Neuronal stem cell (in vitro differentiated cells): ENCODE measurements at regions not wholly inside any gene's neighbourhood (a gene's known extent, or its start where the extent isn't known, plus 50 kb on each side); places are given as distances from the start of the nearest gene placed in this dataset.

Experiments used
- DNase-seq: peaks from one replicate; pipeline ENCODE4 v3.0.0-alpha.2; 2013; ENCODE audit warnings: low spot score
- H2AFZ ChIP-seq: one replicate; pipeline ENCODE4 v1.6.1; 2013; ENCODE audit warnings: mild to moderate bottlenecking, low read length, inconsistent platforms
- H2AK5ac ChIP-seq: 2 replicates; pipeline ENCODE4 v1.6.1; 2013; ENCODE audit warnings: low read depth, mild to moderate bottlenecking, inconsistent platforms, low read length, moderate library complexity, mixed read lengths
- H2BK120ac ChIP-seq: 2 replicates; pipeline ENCODE4 v1.6.1; 2013; ENCODE audit warnings: low read depth, mild to moderate bottlenecking, inconsistent platforms, low read length, moderate library complexity, mixed read lengths
- H2BK12ac ChIP-seq: one replicate; pipeline ENCODE4 v1.6.1; 2013; ENCODE audit warnings: low read length, inconsistent platforms
- H2BK15ac ChIP-seq: 2 replicates; pipeline ENCODE4 v1.6.1; 2013; ENCODE audit warnings: mild to moderate bottlenecking, low read length, inconsistent platforms, mixed read lengths
- H2BK5ac ChIP-seq: one replicate; pipeline ENCODE4 v1.6.1; 2013; ENCODE audit warnings: inconsistent platforms, mild to moderate bottlenecking, low read length, moderate library complexity
- H3K14ac ChIP-seq: one replicate; pipeline ENCODE4 v1.6.1; 2013; ENCODE audit warnings: low read length, inconsistent platforms
- H3K18ac ChIP-seq: 2 replicates; pipeline ENCODE4 v1.6.1; 2013; ENCODE audit warnings: low read length, inconsistent platforms
- H3K23ac ChIP-seq: 2 replicates; pipeline ENCODE4 v1.6.1; 2013; ENCODE audit warnings: low read depth, mild to moderate bottlenecking, mixed read lengths, low read length, inconsistent platforms; ENCODE audit not compliant: poor library complexity
- H3K27ac ChIP-seq: replicated peaks from 3 replicates; pipeline ENCODE4 v1.5.1; 2013; ENCODE audit warnings: low read length, inconsistent platforms
- H3K27me3 ChIP-seq, 3 experiments: 2 replicates each; pipeline ENCODE4 v1.6.1; 2013; ENCODE audit warnings: low read length in 3 of 3, mild to moderate bottlenecking in 2 of 3, inconsistent platforms in 1 of 3, low read depth in 1 of 3, mixed read lengths in 1 of 3, moderate library complexity in 1 of 3; ENCODE audit not compliant: control insufficient read depth in 3 of 3, insufficient read depth in 3 of 3
- H3K36me3 ChIP-seq, 2 donors: replicated peaks in 1 of 2; 2 replicates each; pipeline ENCODE4 v1.6.1; 2013; ENCODE audit warnings: low read length in 2 of 2; ENCODE audit not compliant: control insufficient read depth in 2 of 2, insufficient read depth in 2 of 2
- H3K4ac ChIP-seq: 2 replicates; pipeline ENCODE4 v1.6.1; 2013; ENCODE audit warnings: inconsistent platforms, mild to moderate bottlenecking, low read length, moderate library complexity
- H3K4me1 ChIP-seq, 2 donors: 1 replicate in 1 of 2; 2 replicates in 1 of 2; pipeline ENCODE4 v1.6.1; 2013; ENCODE audit warnings: low read length in 2 of 2, low read depth in 1 of 2; ENCODE audit not compliant: control insufficient read depth in 2 of 2, insufficient read depth in 1 of 2
- H3K4me2 ChIP-seq: one replicate; pipeline ENCODE4 v1.6.1; 2013; ENCODE audit warnings: mild to moderate bottlenecking, low read length, inconsistent platforms; ENCODE audit not compliant: insufficient read depth, poor library complexity, severe bottlenecking
- H3K4me3 ChIP-seq, 2 donors: 2 replicates each; pipeline ENCODE4 v1.5.1; 2013; ENCODE audit warnings: low read length in 2 of 2, mild to moderate bottlenecking in 2 of 2, inconsistent platforms in 1 of 2, moderate library complexity in 1 of 2
- H3K79me1 ChIP-seq: one replicate; pipeline ENCODE4 v1.6.1; 2013; ENCODE audit warnings: low read depth, mild to moderate bottlenecking, inconsistent platforms, low read length, moderate library complexity
- H3K9ac ChIP-seq: one replicate; pipeline ENCODE4 v1.6.1; 2013; ENCODE audit warnings: mild to moderate bottlenecking, low read depth, low read length, inconsistent platforms; ENCODE audit not compliant: poor library complexity
- H3K9me3 ChIP-seq, 2 donors: replicated peaks in 1 of 2; 2 replicates each; pipeline versions ENCODE3 to v1.6.1; 2013; ENCODE audit warnings: low read length in 2 of 2, mild to moderate bottlenecking in 2 of 2, inconsistent platforms in 1 of 2, low read depth in 1 of 2, mixed read lengths in 1 of 2, moderate library complexity in 1 of 2; ENCODE audit not compliant: control insufficient read depth in 2 of 2, insufficient read depth in 1 of 2
- H4K8ac ChIP-seq: one replicate; pipeline ENCODE4 v1.6.1; 2013; ENCODE audit warnings: low read depth, mild to moderate bottlenecking, inconsistent platforms, low read length, moderate library complexity
- H4K91ac ChIP-seq: one replicate; pipeline ENCODE4 v1.6.1; 2013; ENCODE audit warnings: low read length, low read depth, mild to moderate bottlenecking, inconsistent platforms; ENCODE audit not compliant: poor library complexity
- WGBS, 2 donors: extraction: QIAGEN DNeasy Blood & Tissue Kit; methylation state at CpG; one replicate each; pipeline ENCODE4 v1.1.7; 2013; ENCODE audit warnings: missing lambda C conversion rate in 2 of 2, mixed read lengths in 1 of 2; ENCODE audit not compliant: insufficient read length in 2 of 2, insufficient replicate concordance in 1 of 2; ENCODE audit errors: extremely low coverage in 2 of 2; 5-methylcytosine and 5-hydroxymethylcytosine counted together

DNA sequence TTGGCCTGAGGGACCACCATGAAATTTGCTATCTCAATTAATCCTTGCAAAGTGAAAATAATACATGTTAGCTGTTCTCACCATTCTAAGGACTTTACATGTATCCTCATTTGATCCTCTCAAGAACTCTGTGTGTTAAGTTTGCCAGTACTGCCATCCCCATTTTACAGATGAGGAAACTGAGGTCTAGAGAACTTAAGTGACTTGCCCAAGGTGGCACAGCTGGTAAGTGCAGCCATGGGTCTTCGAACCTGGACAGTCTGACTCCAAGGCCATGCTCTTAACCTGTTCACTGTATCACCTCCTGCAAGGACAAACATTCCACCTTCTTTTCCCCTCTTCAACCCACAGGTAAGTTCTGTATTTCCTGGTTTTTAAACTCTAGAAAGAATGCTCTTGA lies 85.3 kb upstream of the NFE2L3 start:
- no peak overlapping the region for H4K8ac ChIP-seq
- H3K4me1 ChIP-seq, result no peaks in the 10 kb centered on the region
- no peak overlapping the region for H3K14ac ChIP-seq
- H4K91ac ChIP-seq, result no peak overlapping the region
- H3K4me3 ChIP-seq, result no peak overlapping the region
- H3K9ac ChIP-seq, result no peak overlapping the region
- no peak overlapping the region for H3K18ac ChIP-seq
- no peak overlapping the region for H2BK12ac ChIP-seq
- no peaks in the 10 kb centered on the region for H3K36me3 ChIP-seq
- no peak overlapping the region for H3K4ac ChIP-seq
- H3K79me1 ChIP-seq, result no peaks in the 10 kb centered on the region
- no peaks in the 10 kb centered on the region for H3K9me3 ChIP-seq
- no peak for DNase-seq
- no peak overlapping the region for H2BK120ac ChIP-seq
- peaks cover 0 to 39% (median 0%) of the 10 kb centered on the region in 3 experiments for H3K27me3 ChIP-seq
- H3K23ac ChIP-seq, result no peak overlapping the region
- no peak overlapping the region for H3K27ac ChIP-seq
- H2BK15ac ChIP-seq, result no peak overlapping the region
- no peak overlapping the region for H3K4me2 ChIP-seq
- no CpG with 5 or more reads among the region's 1 CpG for WGBS, 2 donors
- no peak overlapping the region for H2BK5ac ChIP-seq
- H2AFZ ChIP-seq, result no peak overlapping the region
- H2AK5ac ChIP-seq, result no peak overlapping the region

DNA sequence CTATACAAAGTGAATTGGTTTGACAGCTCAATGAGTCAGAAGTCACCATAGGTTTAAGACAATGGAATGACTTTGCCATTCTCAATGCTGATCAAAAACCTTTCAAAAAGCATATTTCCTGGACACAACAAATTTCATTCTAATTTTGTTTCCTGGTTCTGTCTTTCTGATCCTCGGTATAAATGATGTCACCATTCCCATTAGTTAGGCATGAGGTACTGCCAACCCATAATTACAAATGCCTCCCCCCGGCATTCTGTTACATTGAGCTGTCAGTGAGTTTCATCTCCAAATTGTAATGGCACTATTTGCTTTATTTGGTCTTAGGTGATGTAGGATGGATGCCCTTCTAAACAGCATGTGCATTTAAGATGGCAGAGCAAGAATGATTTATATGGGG lies 81.7 kb upstream of the NFE2L3 start:
- H2BK12ac ChIP-seq, result no peak overlapping the region
- H3K79me1 ChIP-seq, result no peaks in the 10 kb centered on the region
- no peak overlapping the region for H2AFZ ChIP-seq
- no peak overlapping the region for H4K8ac ChIP-seq
- no peak overlapping the region for H2AK5ac ChIP-seq
- H3K4ac ChIP-seq, result no peak overlapping the region
- no peak overlapping the region for H3K27ac ChIP-seq
- no peak overlapping the region for H3K14ac ChIP-seq
- H3K4me3 ChIP-seq, result no peak overlapping the region
- H3K9me3 ChIP-seq, result no peaks in the 10 kb centered on the region
- no peak overlapping the region for H3K4me2 ChIP-seq
- H3K4me1 ChIP-seq, result peaks cover 0 to 6% of the 10 kb centered on the region in 2 donors
- no peak overlapping the region for H3K9ac ChIP-seq
- H3K23ac ChIP-seq, result no peak overlapping the region
- WGBS, 2 donors, result no CpG with 5 or more reads among the region's 2 CpGs
- H3K27me3 ChIP-seq, result peaks cover 0 to 42% (median 0%) of the 10 kb centered on the region in 3 experiments
- H2BK15ac ChIP-seq, result no peak overlapping the region
- H3K18ac ChIP-seq, result no peak overlapping the region
- no peak overlapping the region for H2BK120ac ChIP-seq
- no peak for DNase-seq
- no peaks in the 10 kb centered on the region for H3K36me3 ChIP-seq
- no peak overlapping the region for H4K91ac ChIP-seq
- H2BK5ac ChIP-seq, result no peak overlapping the region

DNA sequence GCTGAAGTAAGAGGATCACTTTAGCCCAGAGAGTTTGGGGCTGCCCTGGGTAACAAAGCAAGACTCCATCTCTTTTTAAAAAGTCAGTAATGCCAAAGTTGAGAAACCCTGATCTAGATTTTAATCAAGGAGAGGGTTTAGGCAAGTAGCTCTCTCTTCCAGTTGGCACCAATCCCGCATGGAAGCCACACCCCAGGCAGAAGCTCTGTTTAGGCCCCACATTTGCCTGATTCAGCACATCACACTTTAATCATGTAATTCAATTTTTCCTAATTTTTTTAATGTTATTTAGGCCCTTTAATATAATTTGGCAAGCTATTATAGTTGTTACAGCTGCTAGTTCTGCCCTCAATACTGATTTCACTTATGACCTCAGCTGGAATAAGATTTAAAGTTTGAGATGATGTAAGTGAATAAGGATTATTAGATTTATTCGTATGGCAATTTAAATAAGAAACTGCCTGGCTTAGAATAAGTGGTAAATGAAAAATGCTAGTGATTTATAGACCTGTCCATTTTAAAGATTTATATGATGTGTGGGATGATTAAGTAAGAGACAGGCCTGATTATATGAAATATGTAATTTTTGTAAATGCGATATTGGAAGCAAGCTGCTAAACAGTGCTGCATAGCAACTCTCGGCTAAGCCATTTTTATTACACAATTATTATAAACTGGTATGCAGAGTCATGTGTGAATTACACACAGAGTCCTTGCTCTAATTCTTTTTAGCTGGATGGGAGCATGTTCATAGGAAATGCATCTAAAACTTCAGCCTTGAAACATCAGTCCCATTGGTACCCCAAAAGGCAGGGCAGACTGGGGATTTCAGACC lies 80.2 kb upstream of the NFE2L3 start:
- 100% methylated on average over 1 of the region's 4 CpGs for WGBS, 2 donors
- H3K4me1 ChIP-seq, result peaks cover 0 to 6% of the 10 kb centered on the region in 2 donors
- no peak overlapping the region for H3K18ac ChIP-seq
- no peaks in the 10 kb centered on the region for H3K79me1 ChIP-seq
- H3K4me3 ChIP-seq, result no peak overlapping the region
- H2BK120ac ChIP-seq, result no peak overlapping the region
- H3K27me3 ChIP-seq, result peaks cover 0 to 42% (median 0%) of the 10 kb centered on the region in 3 experiments
- no peak overlapping the region for H3K14ac ChIP-seq
- H2BK15ac ChIP-seq, result no peak overlapping the region
- no peak overlapping the region for H4K91ac ChIP-seq
- H4K8ac ChIP-seq, result no peak overlapping the region
- H2BK12ac ChIP-seq, result no peak overlapping the region
- H2AK5ac ChIP-seq, result no peak overlapping the region
- H3K36me3 ChIP-seq, result no peaks in the 10 kb centered on the region
- H3K23ac ChIP-seq, result no peak overlapping the region
- H2AFZ ChIP-seq, result no peak overlapping the region
- H3K9ac ChIP-seq, result no peak overlapping the region
- no peak overlapping the region for H3K4me2 ChIP-seq
- no peak for DNase-seq
- H2BK5ac ChIP-seq, result no peak overlapping the region
- H3K27ac ChIP-seq, result no peak overlapping the region
- no peak overlapping the region for H3K4ac ChIP-seq
- H3K9me3 ChIP-seq, result no peaks in the 10 kb centered on the region

DNA sequence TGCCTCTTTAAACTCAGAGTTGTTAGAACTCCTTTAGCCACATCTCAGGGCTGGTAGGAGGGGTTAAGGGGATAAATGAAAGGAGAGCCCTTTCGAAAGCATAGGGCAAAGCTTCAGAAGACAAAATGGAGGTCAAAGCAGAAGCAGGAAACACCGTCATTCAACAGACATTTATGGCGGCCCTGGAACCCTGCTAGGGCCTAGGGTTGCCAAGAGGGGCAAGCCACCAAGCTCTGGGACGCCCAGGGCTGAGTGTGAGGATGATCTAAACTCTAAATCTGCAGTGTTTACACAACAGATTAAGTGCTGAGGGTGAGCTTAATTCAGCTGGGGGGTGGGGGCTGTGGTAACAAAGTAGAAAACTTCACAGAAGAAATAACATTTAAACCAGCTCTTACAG lies 79.0 kb upstream of the NFE2L3 start:
- Histone ChIP-seq H3K4me1 (peaks cover 0 to 6% of the 10 kb centered on the region in 2 donors), H3K27ac (no peak overlapping the region), H3K4me3 (no peak overlapping the region), H3K36me3 (no peaks in the 10 kb centered on the region), H3K9me3 (no peaks in the 10 kb centered on the region), H3K4ac (no peak overlapping the region), H4K91ac (no peak overlapping the region), H3K23ac (no peak overlapping the region), H2AK5ac (no peak overlapping the region), H4K8ac (no peak overlapping the region), H3K14ac (no peak overlapping the region), H3K4me2 (no peak overlapping the region), H3K18ac (peak overlapping the region; percentile 31), H2BK12ac (no peak overlapping the region), H2BK120ac (no peak overlapping the region), H3K79me1 (no peaks in the 10 kb centered on the region), H2BK15ac (no peak overlapping the region), H3K9ac (no peak overlapping the region), H2AFZ (peak overlapping the region; percentile 83), H3K27me3 (peaks cover 0 to 42% (median 0%) of the 10 kb centered on the region in 3 experiments), H2BK5ac (no peak overlapping the region)
- no peak for DNase-seq
- WGBS, 2 donors, result no CpG with 5 or more reads among the region's 4 CpGs
